Gastrocnemius medialis (tissue), 4 donors: ENCODE measurements at regions not wholly inside any gene's neighbourhood (a gene's known extent, or its start where the extent isn't known, plus 50 kb on each side); places are given as distances from the start of the nearest gene placed in this dataset.

Source experiments
- ATAC-seq, 2 donors: fragments of 150-250 bp; one replicate each; pipeline ENCODE4 v1.9.1; 2016
- DNase-seq, 2 donors: peaks; one replicate each; pipeline ENCODE4 v3.0.0-alpha.2; 2019
- H3K27ac ChIP-seq, 4 donors: fragments of 200-600 bp; sonication (generic); 1 replicate in 1 of 4; 2 replicates in 3 of 4; pipeline ENCODE4 v1.5.1; 2016 to 2018; ENCODE audit warnings: mild to moderate bottlenecking in 2 of 4, moderate library complexity in 1 of 4
- H3K27me3 ChIP-seq, 3 donors: fragments of 200-600 bp; sonication (generic) in 2 of 3; 1 replicate in 1 of 3; 2 replicates in 2 of 3; pipeline versions ENCODE4 v1.5.1 to v1.6.0; 2016 to 2019; ENCODE audit warnings: mild to moderate bottlenecking in 1 of 3, moderate library complexity in 1 of 3
- H3K36me3 ChIP-seq, 2 donors: fragments of 200-600 bp; sonication (generic) in 1 of 2; one replicate each; pipeline ENCODE4 v1.5.1; 2017 to 2018
- H3K4me1 ChIP-seq, 2 donors: fragments of 200-600 bp; sonication (generic) in 1 of 2; one replicate each; pipeline ENCODE4 v1.5.1; 2016 to 2017; ENCODE audit warnings: mild to moderate bottlenecking in 2 of 2
- H3K4me3 ChIP-seq, 4 donors: fragments of 200-600 bp; sonication (generic) in 3 of 4; 1 replicate in 1 of 4; 2 replicates in 3 of 4; pipeline ENCODE4 v1.5.1; 2016 to 2019; ENCODE audit warnings: mild to moderate bottlenecking in 2 of 4
- H3K9me3 ChIP-seq, 3 donors: fragments of 200-600 bp; sonication (generic) in 2 of 3; 1 replicate in 1 of 3; 2 replicates in 2 of 3; pipeline ENCODE4 v1.5.1; 2016 to 2019
- POLR2A ChIP-seq, 2 donors: fragments of 450-650 bp; IDR thresholded peaks; one replicate each; pipeline ENCODE4 v1.6.1; 2017; ENCODE audit warnings: antibody characterized with exemption in 2 of 2, mild to moderate bottlenecking in 2 of 2, moderate library complexity in 2 of 2
- in situ Hi-C, 4 donors: fragments of 200-750 bp; cut with MboI; loops; one replicate each; pipeline versions ENCODE4 v1.15.0 to v1.8.0; 2017; ENCODE audit warnings: low sequenced_read_pairs in 4 of 4
- intact Hi-C: fragments of 100-400 bp; cut with DNase I; formaldehyde crosslinking; loops from one replicate; pipeline ENCODE4 v1.15.1; 2023; ENCODE audit warnings: low total_unique reads
- TF ChIP-seq, protein P1 (sequence below), 5 experiments: fragments of 450-650 bp in 3 of 5; fragments of 200-600 bp in 2 of 5; sonication (generic) in 2 of 5; IDR thresholded peaks in 4 of 5; conservative IDR thresholded peaks in 1 of 5; 1 replicate in 4 of 5; 2 replicates in 1 of 5; pipeline ENCODE4 v1.5.1; 2016 to 2019; ENCODE audit warnings: antibody characterized with exemption in 5 of 5, mild to moderate bottlenecking in 3 of 5, moderate library complexity in 3 of 5

DNA sequence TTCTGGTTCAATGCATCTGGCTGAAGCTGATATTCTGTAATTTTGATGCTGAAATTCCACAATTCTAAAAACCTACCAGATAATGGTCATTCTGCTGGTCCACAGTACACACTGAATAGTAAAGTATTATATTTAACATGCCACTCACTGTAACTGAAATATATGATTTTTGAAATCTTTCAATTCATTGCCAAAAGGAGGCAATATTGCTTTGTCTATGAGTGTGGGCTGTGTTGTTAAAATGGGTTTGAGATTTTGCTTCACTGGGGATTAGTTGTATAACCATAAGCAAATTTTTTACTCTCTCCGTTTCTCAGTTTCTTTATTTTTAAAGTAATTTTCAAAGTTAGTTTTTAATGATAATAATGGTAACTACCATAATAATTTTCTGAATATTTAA is 1404.1 kb upstream of the IGFBP7 start:
- in situ Hi-C loops (no loop called here), intact Hi-C loops (no loop called here)
- ATAC-seq = no peak
- Histone ChIP-seq H3K4me1 (no peaks in the 10 kb centered on the region), H3K27ac (no peak overlapping the region), H3K9me3 (no peaks in the 10 kb centered on the region), H3K27me3 (no peaks in the 10 kb centered on the region), H3K4me3 (no peak overlapping the region), H3K36me3 (no peaks in the 10 kb centered on the region)
- TF ChIP-seq, protein P1, sequence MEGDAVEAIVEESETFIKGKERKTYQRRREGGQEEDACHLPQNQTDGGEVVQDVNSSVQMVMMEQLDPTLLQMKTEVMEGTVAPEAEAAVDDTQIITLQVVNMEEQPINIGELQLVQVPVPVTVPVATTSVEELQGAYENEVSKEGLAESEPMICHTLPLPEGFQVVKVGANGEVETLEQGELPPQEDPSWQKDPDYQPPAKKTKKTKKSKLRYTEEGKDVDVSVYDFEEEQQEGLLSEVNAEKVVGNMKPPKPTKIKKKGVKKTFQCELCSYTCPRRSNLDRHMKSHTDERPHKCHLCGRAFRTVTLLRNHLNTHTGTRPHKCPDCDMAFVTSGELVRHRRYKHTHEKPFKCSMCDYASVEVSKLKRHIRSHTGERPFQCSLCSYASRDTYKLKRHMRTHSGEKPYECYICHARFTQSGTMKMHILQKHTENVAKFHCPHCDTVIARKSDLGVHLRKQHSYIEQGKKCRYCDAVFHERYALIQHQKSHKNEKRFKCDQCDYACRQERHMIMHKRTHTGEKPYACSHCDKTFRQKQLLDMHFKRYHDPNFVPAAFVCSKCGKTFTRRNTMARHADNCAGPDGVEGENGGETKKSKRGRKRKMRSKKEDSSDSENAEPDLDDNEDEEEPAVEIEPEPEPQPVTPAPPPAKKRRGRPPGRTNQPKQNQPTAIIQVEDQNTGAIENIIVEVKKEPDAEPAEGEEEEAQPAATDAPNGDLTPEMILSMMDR (IDR thresholded peaks at IDR 0.05 in 4 of 5, conservative IDR thresholded peaks at IDR 0.05 in 1 of 5) = no peak
- TF ChIP-seq POLR2A (IDR thresholded peaks at IDR 0.05) = no peak
- no peak for DNase-seq

DNA sequence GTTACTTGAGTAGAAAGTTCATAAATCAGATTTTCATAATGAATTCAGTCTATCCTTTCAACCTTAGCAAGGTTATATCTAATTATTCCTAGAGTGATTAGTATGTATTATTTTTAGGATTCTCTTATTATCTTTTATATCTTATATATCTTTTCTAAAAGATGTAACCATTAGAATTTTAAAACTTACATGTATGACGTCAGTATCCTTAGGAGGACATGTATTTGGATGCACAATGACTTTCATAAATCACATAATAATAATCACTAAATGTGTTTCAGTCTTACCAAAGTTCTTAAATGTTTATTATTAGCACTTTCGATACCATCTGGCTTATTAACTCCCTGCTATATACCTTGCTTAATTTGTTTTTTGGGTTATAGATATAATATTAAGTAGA is 1400.5 kb upstream of the IGFBP7 start:
- no peak for ATAC-seq
- intact Hi-C loops (no loop called here), in situ Hi-C loops (no loop called here)
- H3K4me1 ChIP-seq = no peaks in the 10 kb centered on the region
- H3K27me3 ChIP-seq = no peaks in the 10 kb centered on the region
- no peak overlapping the region for H3K27ac ChIP-seq
- H3K9me3 ChIP-seq = no peaks in the 10 kb centered on the region
- TF ChIP-seq, protein P1 (IDR thresholded peaks at IDR 0.05 in 4 of 5, conservative IDR thresholded peaks at IDR 0.05 in 1 of 5) = no peak
- TF ChIP-seq POLR2A (IDR thresholded peaks at IDR 0.05) = no peak
- H3K36me3 ChIP-seq = no peaks in the 10 kb centered on the region
- no peak overlapping the region for H3K4me3 ChIP-seq
- no peak for DNase-seq

DNA sequence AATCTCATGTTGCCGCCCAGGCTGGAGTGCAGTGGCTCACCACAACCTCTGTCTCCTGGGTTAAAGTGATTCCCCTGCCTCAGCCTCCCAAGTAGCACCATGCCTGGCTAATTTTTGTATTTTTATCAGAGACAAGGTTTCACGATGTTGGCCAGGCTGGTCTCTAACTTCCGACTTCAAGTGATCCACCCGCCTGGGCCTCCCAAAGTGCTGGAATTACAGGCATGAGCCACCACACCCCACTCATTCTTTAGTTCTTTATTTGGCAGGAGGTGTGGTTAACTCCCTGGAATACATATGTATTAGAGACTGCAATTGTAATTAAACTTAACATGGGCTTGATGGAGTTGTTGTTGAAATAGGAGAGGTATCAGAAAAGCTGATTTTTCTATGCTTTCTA is 1396.9 kb upstream of the IGFBP7 start:
- Histone ChIP-seq H3K4me1 (no peaks in the 10 kb centered on the region), H3K36me3 (no peaks in the 10 kb centered on the region), H3K27me3 (no peaks in the 10 kb centered on the region), H3K9me3 (no peaks in the 10 kb centered on the region), H3K4me3 (no peak overlapping the region), H3K27ac (no peak overlapping the region)
- in situ Hi-C loops = no loop called here
- intact Hi-C loops = no loop called here
- no peak for DNase-seq
- no peak for TF ChIP-seq POLR2A (IDR thresholded peaks at IDR 0.05)
- TF ChIP-seq, protein P1 (IDR thresholded peaks at IDR 0.05 in 4 of 5, conservative IDR thresholded peaks at IDR 0.05 in 1 of 5) = no peak
- ATAC-seq = no peak

DNA sequence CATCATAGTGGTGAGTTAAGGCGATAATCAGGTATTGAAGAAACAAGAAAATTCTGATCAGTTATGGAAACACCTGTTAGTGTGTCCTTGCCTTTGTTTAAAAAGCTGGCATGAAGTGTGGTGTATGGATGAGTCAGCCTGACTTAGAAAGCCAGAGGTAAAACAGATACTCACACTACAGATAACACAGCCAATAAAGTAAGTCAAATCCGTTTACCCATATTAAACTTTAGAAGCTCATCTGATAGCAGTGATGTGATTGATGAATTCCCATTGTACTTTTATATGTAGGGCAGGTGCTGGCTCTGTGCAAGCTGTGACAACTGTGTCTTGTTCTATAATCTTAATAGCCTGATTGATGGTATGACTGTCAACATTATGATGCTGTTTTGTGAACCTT is 1392.7 kb upstream of the IGFBP7 start:
- in situ Hi-C loops = no loop called here
- Histone ChIP-seq H3K27ac (no peak overlapping the region), H3K27me3 (no peaks in the 10 kb centered on the region), H3K36me3 (no peaks in the 10 kb centered on the region), H3K9me3 (no peaks in the 10 kb centered on the region), H3K4me1 (no peaks in the 10 kb centered on the region), H3K4me3 (no peak overlapping the region)
- intact Hi-C loops = no loop called here
- ATAC-seq (no peak), DNase-seq (no peak)
- TF ChIP-seq POLR2A (IDR thresholded peaks at IDR 0.05) = no peak
- TF ChIP-seq, protein P1 (IDR thresholded peaks at IDR 0.05 in 4 of 5, conservative IDR thresholded peaks at IDR 0.05 in 1 of 5) = no peak

DNA sequence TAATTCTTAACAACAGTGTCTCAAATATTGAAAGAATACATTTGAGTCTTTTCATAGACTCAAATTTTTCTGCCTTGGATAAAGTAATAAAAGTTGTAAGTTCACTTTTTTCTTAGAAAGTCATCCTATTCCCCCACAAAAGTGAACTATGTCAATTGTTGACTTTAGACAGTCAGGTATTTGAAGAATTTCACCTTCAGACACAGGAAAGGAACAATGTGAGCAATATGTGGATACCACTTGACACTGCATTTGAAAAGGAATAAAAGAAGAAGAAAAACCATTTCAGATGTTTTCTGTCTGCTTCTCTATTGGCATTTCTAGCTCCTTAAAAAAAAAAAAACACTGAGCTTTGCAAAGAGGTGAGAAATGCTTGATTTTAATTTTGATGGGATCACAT is 1389.0 kb upstream of the IGFBP7 start:
- TF ChIP-seq, protein P1 (IDR thresholded peaks at IDR 0.05 in 4 of 5, conservative IDR thresholded peaks at IDR 0.05 in 1 of 5) = no peak
- no peak for TF ChIP-seq POLR2A (IDR thresholded peaks at IDR 0.05)
- no peaks in the 10 kb centered on the region for H3K9me3 ChIP-seq
- no peaks in the 10 kb centered on the region for H3K27me3 ChIP-seq
- no peak overlapping the region for H3K27ac ChIP-seq
- no peaks in the 10 kb centered on the region for H3K4me1 ChIP-seq
- intact Hi-C loops (no loop called here), in situ Hi-C loops (no loop called here)
- DNase-seq = no peak
- H3K36me3 ChIP-seq = no peaks in the 10 kb centered on the region
- no peak for ATAC-seq
- H3K4me3 ChIP-seq = no peak overlapping the region
